ENCODE measurements at regions not wholly inside any gene's neighbourhood (a gene's known extent, or its start where the extent isn't known, plus 50 kb on each side); places are given as distances from the start of the nearest gene placed in this dataset.

- 0 out of 2 replicates have a peak, but pooled peaks have one; percentile 16 for TF ChIP-seq ZNF777 (tag by site-specific recombination; IDR thresholded peaks at IDR 0.05; ENCODE audit: borderline replicate concordance)
- TF ChIP-seq ZNF514 (tag by site-specific recombination; IDR thresholded peaks at IDR 0.05): 0 out of 2 replicates have a peak, but pooled peaks have one; percentile 11
- TF ChIP-seq BCL11B (tag by site-specific recombination; IDR thresholded peaks at IDR 0.05; ENCODE audit: low read depth): no peak
- TF ChIP-seq BCL11A (tag by site-specific recombination; IDR thresholded peaks at IDR 0.05; ENCODE audit: low read depth): no peak
- TF ChIP-seq ZBTB48 (tag by site-specific recombination; IDR thresholded peaks at IDR 0.05): no peak
- TF ChIP-seq ZNF585B (tag by site-specific recombination; IDR thresholded peaks at IDR 0.05): no peak
- TF ChIP-seq ZNF747 (tag by site-specific recombination; IDR thresholded peaks at IDR 0.05): 0 out of 2 replicates have a peak, but pooled peaks have one; percentile 51
- no peak for TF ChIP-seq ZNF23 (tag by site-specific recombination; IDR thresholded peaks at IDR 0.05; ENCODE audit: borderline replicate concordance)
- no peak for TF ChIP-seq HOXC10 (CRISPR knock-in tag; IDR thresholded peaks at IDR 0.05)
- peak; percentile 100 for TF ChIP-seq ZBTB17 (tag by site-specific recombination; IDR thresholded peaks at IDR 0.05)
- TF ChIP-seq ZNF555 (tag by site-specific recombination; conservative IDR thresholded peaks at IDR 0.05): no peak
- TF ChIP-seq EGR2 (tag by site-specific recombination; IDR thresholded peaks at IDR 0.05; ENCODE audit: low read depth): no peak
- no peak for TF ChIP-seq ZNF394 (tag by site-specific recombination; IDR thresholded peaks at IDR 0.05; ENCODE audit: borderline replicate concordance)
- peak; percentile 40; the same call in 1 of the 2 replicates for TF ChIP-seq ZNF776 (tag by site-specific recombination; IDR thresholded peaks at IDR 0.05; ENCODE audit: borderline replicate concordance)
- TF ChIP-seq ZNF148 (tag by site-specific recombination; IDR thresholded peaks at IDR 0.05; ENCODE audit: borderline replicate concordance): peak; percentile 36; the same call in 1 of the 2 replicates
- no peak for TF ChIP-seq SALL2 (tag by site-specific recombination; IDR thresholded peaks at IDR 0.05; ENCODE audit: borderline replicate concordance)
- no peak for TF ChIP-seq ZNF26 (tag by site-specific recombination; IDR thresholded peaks at IDR 0.05)
- no peak for TF ChIP-seq ZNF580 (tag by site-specific recombination; IDR thresholded peaks at IDR 0.05)
- no peak for TF ChIP-seq ZBTB10 (tag by site-specific recombination; IDR thresholded peaks at IDR 0.05)
- TF ChIP-seq ZNF19 (tag by site-specific recombination; IDR thresholded peaks at IDR 0.05; ENCODE audit: low read depth): no peak
- TF ChIP-seq GLIS2 (tag by site-specific recombination; IDR thresholded peaks at IDR 0.05): no peak
- no peak for TF ChIP-seq ZSCAN16 (tag by site-specific recombination; IDR thresholded peaks at IDR 0.05)
- TF ChIP-seq ZBTB26 (tag by site-specific recombination; optimal IDR thresholded peaks at IDR 0.05): peak; percentile 17
- TF ChIP-seq ZNF133 (tag by site-specific recombination; IDR thresholded peaks at IDR 0.05): no peak
- TF ChIP-seq ZNF518A (tag by site-specific recombination; conservative IDR thresholded peaks at IDR 0.05; ENCODE audit: low read depth): no peak
These were observed 76.3 kb downstream of the PDGFA start (continued) for GRCh38 chr7:443279-443833.

Measured in HEK293 (cell line).